ENCODE measurements at regions not wholly inside any gene's neighbourhood (a gene's known extent, or its start where the extent isn't known, plus 50 kb on each side); places are given as distances from the start of the nearest gene placed in this dataset.
A peak's percentile ranks its signal among the peaks of the same experiment; 100 is the strongest.
"Not testable (repeated sequence)": the region's sequence is repeated elsewhere in the genome, so short reads cannot be mapped to it uniquely, and the experiment has no call there.

- H3K9ac ChIP-seq (ENCODE audit: low read depth, low read length) = no peak overlapping the region
- no peaks in the 10 kb centered on the region for H3K9me3 ChIP-seq (ENCODE audit: insufficient read depth, low read depth, low read length)
- H3K27me3 ChIP-seq (ENCODE audit: insufficient read depth, low read length) = no peaks in the 10 kb centered on the region
- H3K36me3 ChIP-seq (ENCODE audit: insufficient read depth, low read length) = no peaks in the 10 kb centered on the region
- H3K4me1 ChIP-seq (ENCODE audit: insufficient read depth, low read length) = no peaks in the 10 kb centered on the region
- WGBS = 88% methylated on average over 1 of the region's 2 CpGs
- no peak overlapping the region for H3K27ac ChIP-seq (ENCODE audit: low read depth, low read length)
- no peak overlapping the region for H3K4me3 ChIP-seq (ENCODE audit: low read length)
Measured at GRCh38 chr2:49686291-49686690, 532.0 kb upstream of the FSHR start.

DNA sequence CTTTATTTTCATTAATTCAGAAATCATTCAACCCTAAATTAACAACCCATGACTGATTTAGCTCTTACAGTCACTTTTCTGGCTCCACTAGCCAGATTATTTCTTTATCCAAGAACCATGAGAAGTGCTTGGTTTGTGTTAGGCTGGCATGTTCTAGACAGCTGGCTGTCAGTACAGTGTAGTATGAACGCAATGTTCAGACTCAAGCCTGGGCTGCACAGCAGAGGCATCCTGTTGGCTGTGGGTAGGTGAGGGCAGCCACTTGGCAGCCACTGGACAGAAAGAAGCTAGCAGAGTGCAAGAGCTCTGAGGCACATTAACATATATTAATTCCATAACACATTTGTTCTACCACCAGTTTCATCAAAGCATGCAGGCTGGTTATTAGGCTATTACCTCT is 522.9 kb upstream of the FSHR start:
- H3K27me3 ChIP-seq (ENCODE audit: insufficient read depth, low read length) = no peaks in the 10 kb centered on the region
- H3K36me3 ChIP-seq (ENCODE audit: insufficient read depth, low read length) = no peaks in the 10 kb centered on the region
- H3K4me3 ChIP-seq (ENCODE audit: low read length) = no peak overlapping the region
- 98% methylated on average over 1 of the region's 1 CpG for WGBS
- H3K4me1 ChIP-seq (ENCODE audit: insufficient read depth, low read length) = peaks cover 8% of the 10 kb centered on the region; the same call in 1 of the 2 replicates
- H3K27ac ChIP-seq (ENCODE audit: low read depth, low read length) = no peak overlapping the region
- no peak overlapping the region for H3K9ac ChIP-seq (ENCODE audit: low read depth, low read length)
- H3K9me3 ChIP-seq (ENCODE audit: insufficient read depth, low read depth, low read length) = no peaks in the 10 kb centered on the region

GRCh38 chr2:49664827-49665226 is 510.5 kb upstream of the FSHR start:
- Histone ChIP-seq H3K36me3 (ENCODE audit: insufficient read depth, low read length) (no peaks in the 10 kb centered on the region), H3K9ac (ENCODE audit: low read depth, low read length) (no peak overlapping the region), H3K4me3 (ENCODE audit: low read length) (no peak overlapping the region), H3K9me3 (ENCODE audit: insufficient read depth, low read depth, low read length) (no peaks in the 10 kb centered on the region), H3K27me3 (ENCODE audit: insufficient read depth, low read length) (no peaks in the 10 kb centered on the region), H3K27ac (ENCODE audit: low read depth, low read length) (no peak overlapping the region), H3K4me1 (ENCODE audit: insufficient read depth, low read length) (no peaks in the 10 kb centered on the region)
- 90% methylated on average over 4 of the region's 4 CpGs for WGBS

GRCh38 chr2:49661809-49662208 is 507.5 kb upstream of the FSHR start:
- H3K9me3 ChIP-seq (ENCODE audit: insufficient read depth, low read depth, low read length) = no peaks in the 10 kb centered on the region
- no peak overlapping the region for H3K4me3 ChIP-seq (ENCODE audit: low read length)
- WGBS = no CpG with 5 or more reads among the region's 1 CpG
- no peaks in the 10 kb centered on the region for H3K36me3 ChIP-seq (ENCODE audit: insufficient read depth, low read length)
- no peak overlapping the region for H3K27ac ChIP-seq (ENCODE audit: low read depth, low read length)
- H3K4me1 ChIP-seq (ENCODE audit: insufficient read depth, low read length) = no peaks in the 10 kb centered on the region
- H3K9ac ChIP-seq (ENCODE audit: low read depth, low read length) = no peak overlapping the region
- no peaks in the 10 kb centered on the region for H3K27me3 ChIP-seq (ENCODE audit: insufficient read depth, low read length)

DNA sequence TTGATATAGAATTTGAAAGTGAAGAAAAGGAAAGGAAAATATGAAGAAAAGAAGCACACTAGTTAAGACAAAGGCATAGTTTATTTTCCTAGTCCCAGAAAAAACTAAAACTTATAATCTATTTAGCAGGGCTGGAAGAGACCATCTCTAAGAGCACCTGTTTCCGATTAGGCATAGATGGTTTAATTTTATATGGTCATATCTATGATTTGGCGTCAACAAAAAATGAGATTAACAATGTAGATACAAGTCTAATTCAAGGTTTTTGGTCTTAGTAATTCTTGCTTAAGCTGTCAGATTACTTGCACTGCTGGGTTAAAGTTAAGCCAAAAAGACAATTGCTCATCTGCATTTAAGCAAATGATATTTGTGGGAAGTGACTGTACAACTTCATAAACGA is 502.5 kb upstream of the FSHR start:
- Histone ChIP-seq H3K9ac (ENCODE audit: low read depth, low read length) (no peak overlapping the region), H3K36me3 (ENCODE audit: insufficient read depth, low read length) (no peaks in the 10 kb centered on the region), H3K27me3 (ENCODE audit: insufficient read depth, low read length) (no peaks in the 10 kb centered on the region), H3K4me1 (ENCODE audit: insufficient read depth, low read length) (no peaks in the 10 kb centered on the region), H3K4me3 (ENCODE audit: low read length) (no peak overlapping the region), H3K9me3 (ENCODE audit: insufficient read depth, low read depth, low read length) (no peaks in the 10 kb centered on the region), H3K27ac (ENCODE audit: low read depth, low read length) (no peak overlapping the region)
- 91% methylated on average over 3 of the region's 3 CpGs for WGBS

GRCh38 chr2:49643149-49643548 is 488.8 kb upstream of the FSHR start:
- Histone ChIP-seq H3K9ac (ENCODE audit: low read depth, low read length) (no peak overlapping the region), H3K36me3 (ENCODE audit: insufficient read depth, low read length) (no peaks in the 10 kb centered on the region), H3K27me3 (ENCODE audit: insufficient read depth, low read length) (no peaks in the 10 kb centered on the region), H3K4me1 (ENCODE audit: insufficient read depth, low read length) (peaks cover 19% of the 10 kb centered on the region), H3K9me3 (ENCODE audit: insufficient read depth, low read depth, low read length) (no peaks in the 10 kb centered on the region), H3K27ac (ENCODE audit: low read depth, low read length) (no peak overlapping the region), H3K4me3 (ENCODE audit: low read length) (no peak overlapping the region)
- 89% methylated on average over 2 of the region's 2 CpGs for WGBS

- H3K9ac ChIP-seq (ENCODE audit: low read depth, low read length) = no peak overlapping the region
- peak overlapping the region; percentile 80; the same call in 1 of the 2 replicates for H3K27ac ChIP-seq (ENCODE audit: low read depth, low read length)
- no peaks in the 10 kb centered on the region for H3K9me3 ChIP-seq (ENCODE audit: insufficient read depth, low read depth, low read length)
- no peaks in the 10 kb centered on the region for H3K36me3 ChIP-seq (ENCODE audit: insufficient read depth, low read length)
- 86% methylated on average over 1 of the region's 1 CpG for WGBS
- no peak overlapping the region for H3K4me3 ChIP-seq (ENCODE audit: low read length)
- H3K4me1 ChIP-seq (ENCODE audit: insufficient read depth, low read length) = peaks cover 19% of the 10 kb centered on the region
- no peaks in the 10 kb centered on the region for H3K27me3 ChIP-seq (ENCODE audit: insufficient read depth, low read length)
Measured at GRCh38 chr2:49640630-49641029, 486.3 kb upstream of the FSHR start.

GRCh38 chr2:49621016-49621415 is 466.7 kb upstream of the FSHR start:
- Histone ChIP-seq H3K9me3 (ENCODE audit: insufficient read depth, low read depth, low read length) (no peaks in the 10 kb centered on the region), H3K4me3 (ENCODE audit: low read length) (no peak overlapping the region), H3K27me3 (ENCODE audit: insufficient read depth, low read length) (no peaks in the 10 kb centered on the region), H3K4me1 (ENCODE audit: insufficient read depth, low read length) (no peaks in the 10 kb centered on the region), H3K36me3 (ENCODE audit: insufficient read depth, low read length) (no peaks in the 10 kb centered on the region), H3K27ac (ENCODE audit: low read depth, low read length) (no peak overlapping the region), H3K9ac (ENCODE audit: low read depth, low read length) (no peak overlapping the region)
- 77% methylated on average over 1 of the region's 2 CpGs for WGBS

- no peaks in the 10 kb centered on the region for H3K4me1 ChIP-seq (ENCODE audit: insufficient read depth, low read length)
- no peak overlapping the region for H3K27ac ChIP-seq (ENCODE audit: low read depth, low read length)
- no peaks in the 10 kb centered on the region for H3K27me3 ChIP-seq (ENCODE audit: insufficient read depth, low read length)
- H3K9ac ChIP-seq (ENCODE audit: low read depth, low read length) = no peak overlapping the region
- H3K4me3 ChIP-seq (ENCODE audit: low read length) = no peak overlapping the region
- 95% methylated on average over 2 of the region's 3 CpGs for WGBS
- no peaks in the 10 kb centered on the region for H3K36me3 ChIP-seq (ENCODE audit: insufficient read depth, low read length)
- no peaks in the 10 kb centered on the region for H3K9me3 ChIP-seq (ENCODE audit: insufficient read depth, low read depth, low read length)
Measured at GRCh38 chr2:49619804-49620203, 465.5 kb upstream of the FSHR start.

- H3K27ac ChIP-seq (ENCODE audit: low read depth, low read length) = no peak overlapping the region
- H3K4me1 ChIP-seq (ENCODE audit: insufficient read depth, low read length) = no peaks in the 10 kb centered on the region
- no peaks in the 10 kb centered on the region for H3K36me3 ChIP-seq (ENCODE audit: insufficient read depth, low read length)
- H3K9ac ChIP-seq (ENCODE audit: low read depth, low read length) = no peak overlapping the region
- no peaks in the 10 kb centered on the region for H3K9me3 ChIP-seq (ENCODE audit: insufficient read depth, low read depth, low read length)
- no peaks in the 10 kb centered on the region for H3K27me3 ChIP-seq (ENCODE audit: insufficient read depth, low read length)
- 92% methylated on average over 2 of the region's 3 CpGs for WGBS
- H3K4me3 ChIP-seq (ENCODE audit: low read length) = no peak overlapping the region
Measured at GRCh38 chr2:49618491-49618890, 464.2 kb upstream of the FSHR start.

DNA sequence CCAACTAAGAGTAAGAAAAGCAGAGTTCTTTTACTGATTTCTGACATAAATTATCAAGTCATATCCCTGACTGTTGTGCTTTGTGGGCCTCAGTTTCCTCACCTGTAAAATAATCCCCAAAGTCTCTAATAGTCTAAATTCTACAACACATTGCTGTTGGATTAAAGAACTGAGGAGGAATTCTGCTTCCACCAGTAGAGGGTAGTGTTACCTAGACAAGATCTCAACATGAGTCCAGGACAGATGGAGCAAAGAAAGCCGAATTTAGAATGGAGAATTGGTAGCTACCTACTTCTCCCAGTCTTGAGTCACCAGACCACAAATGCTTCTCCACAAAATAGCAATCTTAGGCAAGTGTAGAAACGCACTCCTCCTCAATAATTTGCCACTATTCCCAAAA is 462.5 kb upstream of the FSHR start:
- Histone ChIP-seq H3K27me3 (ENCODE audit: insufficient read depth, low read length) (no peaks in the 10 kb centered on the region), H3K9ac (ENCODE audit: low read depth, low read length) (no peak overlapping the region), H3K27ac (ENCODE audit: low read depth, low read length) (no peak overlapping the region), H3K4me3 (ENCODE audit: low read length) (no peak overlapping the region), H3K9me3 (ENCODE audit: insufficient read depth, low read depth, low read length) (no peaks in the 10 kb centered on the region), H3K4me1 (ENCODE audit: insufficient read depth, low read length) (no peaks in the 10 kb centered on the region), H3K36me3 (ENCODE audit: insufficient read depth, low read length) (no peaks in the 10 kb centered on the region)
- 28% methylated on average over 2 of the region's 2 CpGs for WGBS

DNA sequence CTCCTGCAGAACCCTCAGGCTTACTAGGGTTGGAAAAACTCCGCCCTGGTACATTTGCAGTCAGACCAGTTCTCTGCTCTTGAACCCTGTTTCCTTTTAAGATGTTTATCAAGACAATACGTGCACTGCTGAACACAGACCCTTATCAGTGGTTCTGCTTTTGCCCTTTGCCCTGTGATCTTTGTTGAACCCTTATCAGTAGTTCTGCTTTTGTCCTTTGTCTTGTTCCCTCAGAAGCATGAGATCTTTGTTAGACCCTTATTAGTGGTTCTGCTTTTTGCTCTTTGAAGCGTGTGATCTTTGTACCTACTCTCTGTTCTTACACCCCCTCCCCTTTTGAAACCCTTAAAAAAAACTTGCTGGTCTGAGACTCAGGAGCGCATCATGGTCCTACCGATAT is 457.5 kb upstream of the FSHR start:
- 95% methylated on average over 5 of the region's 5 CpGs for WGBS

More for the DNA sequence above, 457.5 kb upstream of the FSHR start:
- not testable (repeated sequence) for H3K9me3 ChIP-seq (ENCODE audit: insufficient read depth, low read depth, low read length); H3K36me3 ChIP-seq (ENCODE audit: insufficient read depth, low read length); H3K27ac ChIP-seq (ENCODE audit: low read depth, low read length); H3K4me1 ChIP-seq (ENCODE audit: insufficient read depth, low read length); H3K4me3 ChIP-seq (ENCODE audit: low read length); H3K9ac ChIP-seq (ENCODE audit: low read depth, low read length); H3K27me3 ChIP-seq (ENCODE audit: insufficient read depth, low read length)
